MM.1S (cell line): ENCODE measurements at regions not wholly inside any gene's neighbourhood (a gene's known extent, or its start where the extent isn't known, plus 50 kb on each side); places are given as distances from the start of the nearest gene placed in this dataset.
"Not testable (repeated sequence)": the region's sequence is repeated elsewhere in the genome, so short reads cannot be mapped to it uniquely, and the experiment has no call there.

Source experiments
- EZH2 ChIP-seq: fragments of 300-600 bp; sonication (generic); optimal IDR thresholded peaks from 2 replicates; pipeline ENCODE3; 2017; ENCODE audit warnings: low read depth, mild to moderate bottlenecking, antibody characterized with exemption, low read length, mixed read lengths
- TF ChIP-seq, protein P1 (sequence below): fragments of 300-600 bp; sonication (generic); IDR thresholded peaks from 2 replicates; pipeline ENCODE4 v1.5.1; 2016; ENCODE audit warnings: antibody characterized with exemption, low read length, mixed read lengths

DNA sequence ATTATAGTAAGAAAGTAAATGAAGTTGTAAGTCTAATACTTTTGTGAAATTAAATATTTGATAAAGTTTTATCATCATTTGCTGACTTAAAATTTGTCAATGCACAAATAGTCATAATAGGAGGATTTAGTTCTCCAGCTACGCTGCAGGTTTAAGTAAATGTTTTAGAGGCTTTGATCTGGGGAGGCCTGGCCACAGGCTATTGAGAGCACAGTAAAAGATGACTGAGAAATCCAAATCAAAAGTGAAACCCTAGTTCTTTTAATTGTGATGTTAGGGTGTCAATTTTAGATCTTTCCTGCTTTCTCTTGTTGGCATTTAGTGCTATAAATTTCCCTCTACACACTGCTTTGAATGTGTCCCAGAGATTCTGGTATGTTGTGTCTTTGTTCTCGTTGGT, 694.3 kb upstream of the ZNF385D start:
- TF ChIP-seq, protein P1, sequence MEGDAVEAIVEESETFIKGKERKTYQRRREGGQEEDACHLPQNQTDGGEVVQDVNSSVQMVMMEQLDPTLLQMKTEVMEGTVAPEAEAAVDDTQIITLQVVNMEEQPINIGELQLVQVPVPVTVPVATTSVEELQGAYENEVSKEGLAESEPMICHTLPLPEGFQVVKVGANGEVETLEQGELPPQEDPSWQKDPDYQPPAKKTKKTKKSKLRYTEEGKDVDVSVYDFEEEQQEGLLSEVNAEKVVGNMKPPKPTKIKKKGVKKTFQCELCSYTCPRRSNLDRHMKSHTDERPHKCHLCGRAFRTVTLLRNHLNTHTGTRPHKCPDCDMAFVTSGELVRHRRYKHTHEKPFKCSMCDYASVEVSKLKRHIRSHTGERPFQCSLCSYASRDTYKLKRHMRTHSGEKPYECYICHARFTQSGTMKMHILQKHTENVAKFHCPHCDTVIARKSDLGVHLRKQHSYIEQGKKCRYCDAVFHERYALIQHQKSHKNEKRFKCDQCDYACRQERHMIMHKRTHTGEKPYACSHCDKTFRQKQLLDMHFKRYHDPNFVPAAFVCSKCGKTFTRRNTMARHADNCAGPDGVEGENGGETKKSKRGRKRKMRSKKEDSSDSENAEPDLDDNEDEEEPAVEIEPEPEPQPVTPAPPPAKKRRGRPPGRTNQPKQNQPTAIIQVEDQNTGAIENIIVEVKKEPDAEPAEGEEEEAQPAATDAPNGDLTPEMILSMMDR, result not testable (repeated sequence)
- not testable (repeated sequence) for TF ChIP-seq EZH2
